ENCODE measurements at regions not wholly inside any gene's neighbourhood (a gene's known extent, or its start where the extent isn't known, plus 50 kb on each side); places are given as distances from the start of the nearest gene placed in this dataset.

DNA sequence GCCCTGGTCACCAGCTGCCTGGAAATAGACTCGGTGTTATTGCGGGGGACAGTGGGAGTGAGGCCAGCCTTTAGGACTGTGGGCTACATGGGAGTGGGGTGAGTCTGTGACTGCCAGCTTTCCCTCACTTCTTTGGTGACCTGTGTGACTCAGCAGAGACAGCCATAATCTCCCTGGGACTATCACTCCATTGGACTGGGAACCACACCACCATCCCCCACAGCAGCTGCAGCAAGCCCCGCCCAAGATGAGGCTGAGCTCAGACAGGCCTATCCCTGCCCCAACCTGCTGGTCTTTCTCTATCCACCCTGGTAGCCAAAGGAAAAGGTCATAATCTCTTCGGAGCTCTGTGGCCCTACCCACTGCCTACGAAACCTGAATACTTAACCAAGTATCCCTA, 263.2 kb downstream of the FZD1 start:
- Histone ChIP-seq H3K9me3 (ENCODE audit: low read depth) (no peaks in the 10 kb centered on the region), H3K36me3 (no peaks in the 10 kb centered on the region), H3K27ac (no peak overlapping the region), H3K4me1 (ENCODE audit: low read depth) (no peaks in the 10 kb centered on the region), H3K4me3 (no peak overlapping the region), H3K27me3 (no peaks in the 10 kb centered on the region)
- TF ChIP-seq CTCF (IDR thresholded peaks at IDR 0.05; ENCODE audit: low read depth, low read length), result no peak
- no peak for DNase-seq (ENCODE audit: low read depth in 1 of 2, low spot score in 1 of 2)

- no peaks in the 10 kb centered on the region for H3K27me3 ChIP-seq
- H3K27ac ChIP-seq, result no peak overlapping the region
- no peak for TF ChIP-seq CTCF (IDR thresholded peaks at IDR 0.05; ENCODE audit: low read depth, low read length)
- peaks cover 10% of the 10 kb centered on the region for H3K4me1 ChIP-seq (ENCODE audit: low read depth)
- H3K4me3 ChIP-seq, result no peak overlapping the region
- H3K36me3 ChIP-seq, result no peaks in the 10 kb centered on the region
- DNase-seq (ENCODE audit: low read depth in 1 of 2, low spot score in 1 of 2), result no peak
- H3K9me3 ChIP-seq (ENCODE audit: low read depth), result no peaks in the 10 kb centered on the region
These were observed 269.8 kb downstream of the FZD1 start for GRCh38 chr7:91533996-91534395.

DNA sequence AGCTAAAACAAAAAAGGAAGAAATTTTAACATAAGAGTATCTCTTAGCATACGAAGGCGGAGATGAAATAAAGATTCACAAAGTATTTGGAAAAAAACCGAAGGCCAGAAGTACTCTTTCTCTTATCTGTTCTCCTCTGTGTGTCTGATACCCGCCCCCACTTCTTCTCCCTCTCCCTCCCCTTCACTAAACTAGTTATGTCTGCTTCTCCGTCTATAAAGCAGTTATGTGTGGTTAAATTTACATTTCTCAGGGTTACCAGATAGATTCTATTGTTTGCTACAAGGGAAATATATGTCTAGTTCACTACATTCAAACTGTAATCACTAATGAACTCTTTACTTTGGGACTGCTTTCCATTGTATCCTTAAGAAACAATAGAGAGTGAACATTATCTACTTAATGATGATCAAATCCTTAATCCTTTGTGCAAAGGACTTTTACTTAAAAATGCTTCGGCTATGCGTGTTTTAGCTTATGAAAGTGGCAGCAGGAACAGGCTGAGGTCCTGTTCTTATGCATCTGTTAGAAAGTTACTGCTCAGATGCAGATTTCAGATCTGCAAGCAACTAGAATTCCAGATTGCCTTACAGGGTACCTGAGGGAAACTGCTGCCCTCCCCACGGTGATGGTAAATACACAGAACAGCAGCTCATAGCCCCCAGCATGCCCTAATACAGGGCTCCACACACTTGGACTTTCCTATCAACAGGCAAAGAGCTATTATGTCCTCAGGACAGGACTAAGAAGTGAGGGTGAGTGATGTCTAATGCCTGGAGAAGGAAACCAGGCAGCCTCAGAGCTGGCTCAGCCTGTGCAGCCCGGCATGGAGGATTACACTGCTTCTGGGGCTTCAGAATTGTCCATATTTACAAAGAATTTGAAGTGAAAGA, 273.3 kb downstream of the FZD1 start:
- DNase-seq (ENCODE audit: low read depth in 1 of 2, low spot score in 1 of 2), result peak in 1 of 2 donors; percentile 28
- no peaks in the 10 kb centered on the region for H3K36me3 ChIP-seq
- H3K9me3 ChIP-seq (ENCODE audit: low read depth), result no peaks in the 10 kb centered on the region
- no peak for TF ChIP-seq CTCF (IDR thresholded peaks at IDR 0.05; ENCODE audit: low read depth, low read length)
- no peak overlapping the region for H3K27ac ChIP-seq
- peaks cover 10% of the 10 kb centered on the region for H3K4me1 ChIP-seq (ENCODE audit: low read depth)
- H3K27me3 ChIP-seq, result no peaks in the 10 kb centered on the region
- no peak overlapping the region for H3K4me3 ChIP-seq

DNA sequence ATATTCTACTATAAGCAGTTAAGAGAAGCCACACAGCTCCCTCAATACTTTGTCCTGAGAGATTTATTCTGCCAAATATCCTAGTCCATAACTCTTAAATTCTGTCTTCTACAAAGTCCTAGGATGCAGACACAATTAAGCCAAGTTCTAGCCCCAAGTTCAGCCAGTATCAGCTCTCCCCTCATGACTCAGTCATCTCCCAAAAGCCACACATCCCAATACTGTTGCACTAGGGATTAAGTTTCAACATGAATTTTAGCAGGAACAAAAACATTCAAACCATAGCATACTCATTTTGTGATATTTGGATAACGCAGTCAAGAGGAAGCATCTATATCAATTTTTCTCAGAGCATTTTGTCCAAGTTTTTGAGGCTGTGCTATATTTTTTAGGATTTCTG, 277.4 kb downstream of the FZD1 start:
- H3K4me1 ChIP-seq (ENCODE audit: low read depth), result peaks cover 10% of the 10 kb centered on the region
- no peaks in the 10 kb centered on the region for H3K36me3 ChIP-seq
- no peaks in the 10 kb centered on the region for H3K27me3 ChIP-seq
- TF ChIP-seq CTCF (IDR thresholded peaks at IDR 0.05; ENCODE audit: low read depth, low read length), result no peak
- H3K9me3 ChIP-seq (ENCODE audit: low read depth), result no peaks in the 10 kb centered on the region
- no peak overlapping the region for H3K4me3 ChIP-seq
- H3K27ac ChIP-seq, result no peak overlapping the region
- DNase-seq (ENCODE audit: low read depth in 1 of 2, low spot score in 1 of 2), result no peak

DNA sequence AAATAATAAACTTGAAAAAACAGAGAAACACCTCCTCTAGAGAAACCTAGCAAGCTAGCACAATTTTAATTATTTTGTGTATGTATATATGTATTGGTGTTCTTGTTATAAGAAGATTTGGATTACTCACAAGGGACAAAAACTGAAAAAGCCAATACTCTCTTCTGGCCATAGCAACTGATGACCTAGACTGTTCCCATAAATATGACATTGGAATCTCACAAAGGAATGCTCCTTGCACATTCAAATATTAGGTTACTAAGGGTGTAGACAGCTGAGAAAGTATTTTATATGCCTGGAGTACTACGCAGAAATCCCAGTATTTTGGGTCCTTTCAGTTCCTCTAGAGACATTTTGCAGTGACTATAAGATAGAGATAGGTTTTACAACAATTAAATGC, 279.4 kb downstream of the FZD1 start:
- no peak for DNase-seq (ENCODE audit: low read depth in 1 of 2, low spot score in 1 of 2)
- no peaks in the 10 kb centered on the region for H3K4me1 ChIP-seq (ENCODE audit: low read depth)

More for the DNA sequence above, 279.4 kb downstream of the FZD1 start:
- no peak overlapping the region for H3K4me3 ChIP-seq
- no peaks in the 10 kb centered on the region for H3K27me3 ChIP-seq
- H3K9me3 ChIP-seq (ENCODE audit: low read depth), result no peaks in the 10 kb centered on the region
- H3K36me3 ChIP-seq, result no peaks in the 10 kb centered on the region
- TF ChIP-seq CTCF (IDR thresholded peaks at IDR 0.05; ENCODE audit: low read depth, low read length), result no peak
- H3K27ac ChIP-seq, result no peak overlapping the region
